ENCODE measurements at regions not wholly inside any gene's neighbourhood (a gene's known extent, or its start where the extent isn't known, plus 50 kb on each side); places are given as distances from the start of the nearest gene placed in this dataset.
"Not testable (repeated sequence)": the region's sequence is repeated elsewhere in the genome, so short reads cannot be mapped to it uniquely, and the experiment has no call there.

- DNase-seq (ENCODE audit: low spot score), result no peak
These were observed 300.4 kb downstream of the MAN2A1 start for GRCh38 chr5:109989994-109990722.

- DNase-seq (ENCODE audit: low spot score), result no peak
These were observed 301.1 kb downstream of the MAN2A1 start for GRCh38 chr5:109990723-109991359.

DNA sequence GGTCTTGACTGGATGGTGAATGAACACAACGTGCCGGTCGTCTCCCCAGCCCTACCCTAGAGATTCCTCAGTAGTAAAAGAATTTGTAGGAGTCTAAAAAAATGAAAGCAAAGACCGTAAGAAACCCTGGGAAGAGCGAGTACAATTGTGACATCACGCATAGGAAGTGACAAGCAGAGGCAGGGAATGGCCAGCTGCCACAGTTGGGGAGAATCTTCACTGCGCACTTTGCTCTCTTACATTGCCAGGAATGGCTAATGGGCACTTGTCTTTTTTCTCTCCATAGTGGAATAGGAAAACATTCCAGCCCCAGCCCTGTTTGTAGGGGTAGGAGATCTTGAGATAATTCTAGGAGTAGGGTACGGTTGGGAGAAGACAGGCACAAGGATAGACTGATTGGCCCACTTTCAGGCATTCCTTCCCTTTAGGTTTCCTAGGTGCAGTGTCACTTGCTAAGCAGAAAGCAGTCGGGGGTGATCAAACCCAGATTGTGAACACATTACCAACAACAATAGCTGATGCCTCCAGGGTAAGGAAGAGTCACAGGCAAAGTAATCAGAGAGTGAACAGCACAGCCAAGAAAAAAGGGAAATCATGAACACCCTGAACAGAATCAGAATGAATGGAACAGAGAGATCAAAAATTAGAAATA is 302.7 kb downstream of the MAN2A1 start:
- no peak for DNase-seq (ENCODE audit: low spot score)

GRCh38 chr5:109994135-109994534 is 304.4 kb downstream of the MAN2A1 start:
- no peak for DNase-seq (ENCODE audit: low spot score)

GRCh38 chr5:109996246-109996645 is 306.5 kb downstream of the MAN2A1 start:
- DNase-seq (ENCODE audit: low spot score), result no peak

DNA sequence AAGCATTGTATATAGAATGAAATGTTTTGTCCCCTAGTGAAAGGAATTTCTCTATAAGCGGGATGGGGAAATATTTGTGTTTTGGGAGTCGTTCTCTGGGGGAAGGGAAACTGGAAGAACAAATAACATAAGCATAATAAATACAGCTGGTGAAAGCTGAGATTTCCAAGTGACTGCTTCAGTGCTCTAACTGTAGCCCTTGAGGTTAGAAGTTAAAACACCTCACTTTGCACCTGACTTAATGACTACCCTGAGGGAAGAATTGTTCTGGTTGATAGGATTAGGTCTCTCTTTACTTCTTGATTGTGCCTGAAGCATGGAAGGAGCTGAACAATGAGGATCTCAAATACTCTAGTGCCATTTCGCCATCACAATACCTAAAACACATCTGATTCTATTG is 307.4 kb downstream of the MAN2A1 start:
- DNase-seq (ENCODE audit: low spot score), result no peak

- DNase-seq (ENCODE audit: low spot score), result no peak
These were observed 308.5 kb downstream of the MAN2A1 start for GRCh38 chr5:109998208-109998607.

GRCh38 chr5:109998726-109999125 is 309.0 kb downstream of the MAN2A1 start:
- DNase-seq (ENCODE audit: low spot score), result no peak

- no peak for DNase-seq (ENCODE audit: low spot score)
These were observed 311.9 kb downstream of the MAN2A1 start for GRCh38 chr5:110001648-110002047.

GRCh38 chr5:110002652-110003051 is 312.9 kb downstream of the MAN2A1 start:
- no peak for DNase-seq (ENCODE audit: low spot score)

DNA sequence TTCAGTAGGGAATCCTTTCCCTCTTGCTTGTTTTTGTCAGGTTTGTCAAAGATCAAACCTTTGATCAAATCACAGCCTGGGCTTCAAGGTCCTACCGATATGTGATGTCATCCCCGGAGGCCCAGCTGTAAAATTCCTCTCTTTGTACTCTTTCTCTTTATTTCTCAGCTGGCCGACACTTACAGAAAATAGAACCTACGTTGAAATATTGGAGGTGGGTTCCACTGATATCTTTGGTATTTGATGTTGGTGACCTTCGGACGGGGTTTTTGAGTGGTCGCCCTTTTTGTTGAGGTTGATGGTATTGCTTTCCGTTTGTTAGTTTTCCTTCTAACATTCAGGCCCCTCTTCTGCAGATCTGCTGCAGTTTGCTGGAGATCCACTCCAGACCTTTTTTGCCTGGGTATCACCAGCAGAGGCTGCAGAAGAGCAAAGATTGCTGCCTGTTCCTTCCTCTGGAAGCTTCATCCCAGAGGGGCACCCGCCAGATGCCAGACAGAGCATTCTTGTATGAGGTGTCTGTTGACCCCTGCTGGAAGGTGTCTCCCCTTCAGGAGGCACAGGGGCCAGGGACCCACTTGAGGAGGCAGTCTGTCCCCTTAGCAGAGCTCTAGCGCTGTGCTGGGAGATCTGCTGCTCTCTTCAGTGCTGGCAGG is 316.3 kb downstream of the MAN2A1 start:
- DNase-seq (ENCODE audit: low spot score), result not testable (repeated sequence)

DNA sequence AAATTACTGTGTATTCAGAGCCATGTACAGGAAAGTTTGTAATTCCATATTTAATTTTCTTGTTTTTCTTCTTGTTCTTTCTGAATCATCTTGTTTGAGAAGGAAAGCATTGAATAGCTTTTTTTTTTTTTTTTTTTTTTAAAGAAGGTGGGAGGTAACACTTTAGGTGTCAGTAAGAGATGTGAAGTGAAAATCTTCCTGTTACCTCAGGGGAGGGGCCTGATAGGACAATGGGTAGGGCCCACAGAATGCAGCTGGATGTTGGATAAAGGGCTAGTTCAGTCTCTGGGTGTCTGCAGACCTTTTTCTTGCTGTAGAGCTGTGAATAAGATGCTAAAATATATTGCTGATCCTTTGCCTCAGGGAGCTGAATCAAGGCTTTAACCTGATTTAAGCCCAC is 317.4 kb downstream of the MAN2A1 start:
- no peak for DNase-seq (ENCODE audit: low spot score)

- no peak for DNase-seq (ENCODE audit: low spot score)
These were observed 318.4 kb downstream of the MAN2A1 start for GRCh38 chr5:110008131-110008530.

DNA sequence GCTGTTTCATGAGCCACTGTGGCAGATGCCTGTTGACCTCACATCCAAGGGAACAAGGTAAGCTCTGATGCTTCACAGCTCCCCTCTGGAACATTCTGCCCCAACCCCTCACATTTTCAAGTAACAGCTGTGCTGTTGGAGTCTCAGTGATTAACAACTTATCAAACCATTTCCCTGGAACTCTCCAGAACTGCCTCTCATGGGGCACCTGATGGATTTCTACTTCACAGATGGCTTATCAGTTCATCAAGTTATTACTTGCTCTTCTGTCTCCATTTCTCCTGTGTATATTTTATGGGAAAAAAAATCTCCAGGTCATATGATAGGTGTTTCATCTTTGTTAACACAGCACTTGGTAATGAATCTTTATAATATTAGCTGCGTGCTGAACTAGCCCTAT is 322.4 kb downstream of the MAN2A1 start:
- DNase-seq (ENCODE audit: low spot score), result no peak

DNA sequence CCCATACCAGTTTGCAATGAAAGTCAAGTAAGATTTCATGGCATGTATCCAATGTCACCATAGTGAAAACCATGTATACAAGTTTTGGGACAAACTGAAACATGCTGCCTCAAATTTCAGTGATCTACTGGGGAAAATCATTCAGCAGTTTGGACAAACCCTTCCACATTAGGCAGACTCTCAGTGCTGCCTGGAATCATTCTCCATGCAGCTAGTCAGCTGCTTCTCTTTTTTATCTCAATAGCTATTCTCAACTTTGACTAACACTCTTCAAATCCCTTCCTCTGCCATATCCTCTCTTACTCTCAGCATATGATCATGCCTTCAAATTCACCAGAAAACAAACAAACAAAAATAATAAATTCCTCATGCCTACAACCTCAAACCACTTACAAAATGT is 323.3 kb downstream of the MAN2A1 start:
- DNase-seq (ENCODE audit: low spot score), result no peak

DNA sequence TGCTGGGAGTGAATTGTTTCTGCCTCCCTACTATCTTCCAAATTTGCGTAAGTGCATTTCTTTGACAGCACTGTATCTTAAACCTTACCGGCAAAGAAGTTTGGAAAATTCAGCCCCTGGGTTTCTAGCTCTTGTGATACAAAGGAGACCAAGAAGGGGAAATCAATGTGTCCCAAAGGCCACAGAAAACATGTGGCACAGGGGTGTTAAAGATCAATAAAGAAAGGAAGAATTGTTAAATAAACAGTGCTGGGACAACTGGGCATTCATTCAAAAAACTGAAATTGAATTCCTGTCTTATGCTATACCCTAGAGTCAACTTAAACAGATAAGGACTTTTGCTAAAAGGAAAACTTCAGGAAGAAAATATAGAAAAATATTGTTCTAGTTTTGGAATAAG is 328.1 kb downstream of the MAN2A1 start:
- no peak for DNase-seq (ENCODE audit: low spot score)

DNA sequence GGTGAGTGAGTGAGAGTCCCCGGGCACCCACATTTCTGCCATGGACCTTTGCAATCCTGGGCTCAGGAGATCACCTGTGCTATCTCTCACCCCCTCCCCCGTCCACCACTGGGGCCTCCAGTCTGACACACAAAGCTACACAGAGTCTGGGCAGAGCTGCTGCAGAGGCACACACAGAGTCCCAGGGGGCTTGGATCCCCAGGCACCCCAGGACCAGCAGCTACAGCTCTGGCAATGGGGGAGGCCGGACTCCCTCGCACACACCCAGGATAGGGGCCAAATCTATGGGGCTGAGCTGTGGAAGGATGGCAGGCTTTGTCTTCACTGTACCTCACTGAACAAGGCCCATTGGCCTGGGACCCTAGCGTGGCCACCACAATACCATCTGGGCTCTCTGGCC is 328.8 kb downstream of the MAN2A1 start:
- DNase-seq (ENCODE audit: low spot score), result no peak

DNA sequence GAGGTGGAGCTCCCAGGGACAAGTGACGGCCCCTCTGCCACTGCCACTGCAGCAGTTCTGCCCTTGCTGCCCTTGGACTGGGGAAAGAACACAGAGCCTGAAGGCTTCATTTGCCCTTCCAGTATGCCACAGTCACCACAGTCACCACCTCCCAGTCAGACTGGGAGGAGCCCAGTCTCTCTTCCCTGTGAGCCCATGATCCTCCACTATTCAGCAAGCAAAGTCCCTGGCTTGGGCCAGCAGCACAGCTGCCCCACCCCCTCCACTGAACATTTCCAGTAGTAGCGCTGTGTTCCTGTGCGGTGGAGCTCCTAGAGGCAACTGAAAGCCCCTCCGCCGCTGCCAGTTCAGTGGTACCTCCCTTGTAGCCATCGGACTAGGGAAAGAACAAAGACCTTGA is 329.4 kb downstream of the MAN2A1 start:
- no peak for DNase-seq (ENCODE audit: low spot score)

- DNase-seq (ENCODE audit: low spot score), result no peak
These were observed 330.1 kb downstream of the MAN2A1 start for GRCh38 chr5:110019780-110020179.

DNA sequence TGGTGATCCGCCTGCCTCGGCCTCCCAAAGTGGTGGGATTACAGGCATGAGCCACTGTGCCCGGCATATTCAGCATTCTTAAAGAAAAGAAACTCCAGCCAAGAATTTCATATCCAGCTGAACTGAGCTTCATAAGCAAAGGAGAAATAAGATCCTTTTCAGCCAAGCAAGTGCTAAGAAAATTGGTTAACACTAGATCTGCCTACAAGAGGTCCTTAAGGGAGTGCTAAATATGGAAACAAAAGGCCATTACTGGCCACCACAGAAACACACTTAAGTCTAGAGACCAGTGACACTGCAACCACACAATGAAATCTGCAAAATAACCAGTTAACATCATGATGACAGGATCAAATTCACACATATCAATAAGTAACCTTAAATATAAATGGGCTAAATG is 331.5 kb downstream of the MAN2A1 start:
- DNase-seq (ENCODE audit: low spot score), result no peak

DNA sequence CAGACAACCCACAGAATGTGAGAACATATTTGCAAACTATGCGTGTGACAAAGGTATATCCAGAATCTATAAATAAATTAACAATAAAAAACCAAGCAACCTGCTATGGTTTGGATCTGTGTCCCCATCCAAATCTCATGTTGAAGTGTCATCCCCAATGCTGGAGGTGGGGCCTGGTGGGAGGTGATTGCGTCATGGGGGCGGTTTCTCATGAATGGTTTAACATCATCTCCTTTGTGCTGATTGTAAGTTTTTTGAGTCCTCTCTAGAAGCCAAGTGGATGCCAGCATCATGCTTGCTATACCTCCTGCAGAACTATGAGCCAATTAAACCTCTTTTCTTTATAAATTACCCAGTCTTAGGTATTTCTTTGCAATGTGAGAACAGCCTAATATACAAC is 335.4 kb downstream of the MAN2A1 start:
- no peak for DNase-seq (ENCODE audit: low spot score)

GRCh38 chr5:110027527-110028322 is 338.0 kb downstream of the MAN2A1 start:
- no peak for DNase-seq (ENCODE audit: low spot score)
